ENCODE measurements at regions not wholly inside any gene's neighbourhood (a gene's known extent, or its start where the extent isn't known, plus 50 kb on each side); places are given as distances from the start of the nearest gene placed in this dataset.

- TF ChIP-seq CTCF (conservative IDR thresholded peaks at IDR 0.05 in 1 of 2, IDR thresholded peaks at IDR 0.05 in 1 of 2; ENCODE audit: extremely low read depth in 1 of 2, insufficient read depth in 1 of 2, low read depth in 1 of 2, low read length in 2 of 2) (no peak), EZH2 (IDR thresholded peaks at IDR 0.05; ENCODE audit: borderline replicate concordance, low read length) (no peak)
Observed at GRCh38 chr7:10644849-10645248, 328.8 kb upstream of the PHF14 start.

All from mammary epithelial cell (primary cell).